WTC11 (cell line): ENCODE measurements at regions not wholly inside any gene's neighbourhood (a gene's known extent, or its start where the extent isn't known, plus 50 kb on each side); places are given as distances from the start of the nearest gene placed in this dataset.

ENCODE experiments used
- ATAC-seq: fragments of 200-7000 bp; cut with Tn5 transposase; 2 replicates; pipeline ENCODE4 v1.10.0; 2021; ENCODE audit warnings: mild to moderate bottlenecking, moderate library complexity
- CTCF ChIA-PET: fragments of 300-600 bp; sonication (Branson Sonifier 250); formaldehyde crosslinking; loops from one replicate; lab custom pipeline; 2021; ENCODE audit warnings: antibody characterized with exemption; lab: Charles Lee
- POLR2A ChIA-PET: fragments of 350-600 bp; sonication (Branson Sonifier 250); formaldehyde crosslinking; loops from one replicate; lab custom pipeline; 2021; ENCODE audit warnings: antibody characterized with exemption; lab: Charles Lee
- DNase-seq: peaks from one replicate; pipeline ENCODE4 v3.0.0; 2021; ENCODE audit warnings: low spot score
- H3K27ac Mint-ChIP-seq: 2 replicates; pipeline ENCODE4 v1.8.0; 2021; ENCODE audit warnings: mixed read lengths
- H3K27me3 Mint-ChIP-seq: 2 replicates; pipeline ENCODE4 v1.8.0; 2021; ENCODE audit warnings: low read depth, mild to moderate bottlenecking, moderate library complexity, mixed read lengths
- H3K36me3 Mint-ChIP-seq: 2 replicates; pipeline ENCODE4 v1.8.0; 2021; ENCODE audit warnings: mixed read lengths
- H3K4me1 Mint-ChIP-seq: 2 replicates; pipeline ENCODE4 v1.8.0; 2022; ENCODE audit warnings: mixed read lengths
- H3K4me3 Mint-ChIP-seq: 2 replicates; pipeline ENCODE4 v1.8.0; 2021; ENCODE audit warnings: mild to moderate bottlenecking, moderate library complexity, mixed read lengths
- H3K9me3 Mint-ChIP-seq: 2 replicates; pipeline ENCODE4 v1.8.0; 2021; ENCODE audit warnings: mixed read lengths
- AFF4 ChIP-seq: sonication (generic); formaldehyde crosslinking; IDR thresholded peaks from 2 replicates; pipeline ENCODE4 v1.8.1; 2023; ENCODE audit warnings: mild to moderate bottlenecking, missing genetic modification reagents, borderline replicate concordance
- ATF1 ChIP-seq: sonication (generic); formaldehyde crosslinking; IDR thresholded peaks from 2 replicates; pipeline ENCODE4 v1.8.1; 2023; ENCODE audit warnings: mild to moderate bottlenecking, moderate library complexity, missing genetic modification reagents
- ATF3 ChIP-seq: sonication (generic); formaldehyde crosslinking; conservative IDR thresholded peaks from 2 replicates; pipeline ENCODE4 v1.8.1; 2022; ENCODE audit warnings: mild to moderate bottlenecking, missing genetic modification reagents
- ATF6 ChIP-seq: sonication (generic); formaldehyde crosslinking; IDR thresholded peaks from 2 replicates; pipeline ENCODE4 v1.8.1; 2023; ENCODE audit warnings: mild to moderate bottlenecking, missing genetic modification reagents
- CREB1 ChIP-seq: sonication (generic); formaldehyde crosslinking; IDR thresholded peaks from 2 replicates; pipeline ENCODE4 v1.8.0; 2023; ENCODE audit warnings: mild to moderate bottlenecking, missing genetic modification reagents
- FOXJ3 ChIP-seq: sonication (generic); formaldehyde crosslinking; IDR thresholded peaks from 2 replicates; pipeline ENCODE4 v1.9.0; 2021; ENCODE audit warnings: missing genetic modification reagents, mild to moderate bottlenecking, borderline replicate concordance
- FOXK1 ChIP-seq: sonication (generic); formaldehyde crosslinking; IDR thresholded peaks from 2 replicates; pipeline ENCODE4 v1.8.0; 2022; ENCODE audit warnings: mild to moderate bottlenecking, moderate library complexity, missing genetic modification reagents
- FOXP1 ChIP-seq: sonication (generic); formaldehyde crosslinking; IDR thresholded peaks from 2 replicates; pipeline ENCODE4 v1.8.0; 2022; ENCODE audit warnings: missing genetic modification reagents, mild to moderate bottlenecking, moderate library complexity, borderline replicate concordance
- MLX ChIP-seq: sonication (generic); formaldehyde crosslinking; IDR thresholded peaks from 2 replicates; pipeline ENCODE4 v1.8.1; 2023; ENCODE audit warnings: mild to moderate bottlenecking, missing genetic modification reagents, moderate library complexity
- NFATC4 ChIP-seq: fragments of 250-450 bp; sonication (Bioruptor Pico); IDR thresholded peaks from 2 replicates; pipeline ENCODE4 v1.9.0; 2021; ENCODE audit warnings: mild to moderate bottlenecking
- NFE2L1 ChIP-seq: sonication (generic); formaldehyde crosslinking; IDR thresholded peaks from 2 replicates; pipeline ENCODE4 v1.8.1; 2023; ENCODE audit warnings: missing genetic modification reagents
- PRRX2 ChIP-seq: fragments of 250-450 bp; sonication (Bioruptor Pico); IDR thresholded peaks from 2 replicates; pipeline ENCODE4 v1.8.0; 2021; ENCODE audit warnings: mild to moderate bottlenecking
- RELA ChIP-seq: sonication (generic); formaldehyde crosslinking; IDR thresholded peaks from 2 replicates; pipeline ENCODE4 v1.8.1; 2022; ENCODE audit warnings: missing genetic modification reagents, mild to moderate bottlenecking, borderline replicate concordance
- RORB ChIP-seq: fragments of 250-450 bp; sonication (Bioruptor Pico); IDR thresholded peaks from 2 replicates; pipeline ENCODE4 v1.9.0; 2021; ENCODE audit warnings: mild to moderate bottlenecking
- SMAD3 ChIP-seq: sonication (generic); formaldehyde crosslinking; IDR thresholded peaks from 2 replicates; pipeline ENCODE4 v1.8.0; 2022; ENCODE audit warnings: missing genetic modification reagents, mild to moderate bottlenecking, borderline replicate concordance
- ZNF512 ChIP-seq: sonication (generic); formaldehyde crosslinking; IDR thresholded peaks from 2 replicates; pipeline ENCODE4 v1.8.1; 2022; ENCODE audit warnings: missing genetic modification reagents, borderline replicate concordance
- ZNF671 ChIP-seq: fragments of 250-450 bp; sonication (Bioruptor Pico); IDR thresholded peaks from 2 replicates; pipeline ENCODE4 v1.8.0; 2021; ENCODE audit warnings: mild to moderate bottlenecking
- TF ChIP-seq, protein P1 (sequence below): fragments of 250-450 bp; sonication (Bioruptor Pico); IDR thresholded peaks from 2 replicates; pipeline ENCODE4 v2.1.2; 2022; ENCODE audit warnings: mild to moderate bottlenecking, moderate library complexity
- TF ChIP-seq, protein P2 (sequence below): sonication (generic); formaldehyde crosslinking; IDR thresholded peaks from 2 replicates; pipeline ENCODE4 v1.8.1; 2022; ENCODE audit warnings: mild to moderate bottlenecking, moderate library complexity, missing genetic modification reagents
- TF ChIP-seq, protein P3 (sequence below): sonication (generic); formaldehyde crosslinking; IDR thresholded peaks from 2 replicates; pipeline ENCODE4 v1.8.1; 2023; ENCODE audit warnings: mild to moderate bottlenecking, missing genetic modification reagents, moderate library complexity

DNA sequence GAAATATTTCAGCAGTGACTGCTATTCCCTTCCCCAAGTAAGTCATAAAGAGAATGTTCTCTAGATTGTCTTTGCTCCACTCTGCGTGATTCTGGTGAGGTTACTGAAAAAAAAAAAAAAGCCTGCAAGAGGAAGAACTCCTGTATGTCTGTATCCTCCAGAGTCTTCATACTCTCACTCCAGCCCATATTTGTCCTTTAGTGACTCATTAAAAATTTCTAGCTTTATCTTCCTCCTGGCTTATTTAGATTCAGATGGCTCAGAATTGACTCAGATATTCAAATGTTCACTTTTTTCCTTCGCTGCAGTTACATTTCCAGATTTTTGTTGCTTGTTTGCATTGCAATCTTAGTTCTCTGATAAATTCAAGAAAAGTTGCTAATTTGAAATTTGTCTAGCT is 76.3 kb upstream of the CNTN5 start:
- Mint-ChIP-seq H3K27me3 (no peaks in the 10 kb centered on the region), H3K9me3 (peaks cover 17% of the 10 kb centered on the region), H3K36me3 (no peaks in the 10 kb centered on the region), H3K4me3 (no peak overlapping the region), H3K4me1 (peaks cover 6% of the 10 kb centered on the region), H3K27ac (no peak overlapping the region)
- DNase-seq (no peak), ATAC-seq (no peak)
- POLR2A ChIA-PET, result no interaction called here
- TF ChIP-seq NFATC4 (CRISPR knock-in tag), result no peak
- TF ChIP-seq ZNF671 (CRISPR knock-in tag), result no peak
- TF ChIP-seq ATF1 (CRISPR knock-in tag), result no peak
- TF ChIP-seq, protein P1, sequence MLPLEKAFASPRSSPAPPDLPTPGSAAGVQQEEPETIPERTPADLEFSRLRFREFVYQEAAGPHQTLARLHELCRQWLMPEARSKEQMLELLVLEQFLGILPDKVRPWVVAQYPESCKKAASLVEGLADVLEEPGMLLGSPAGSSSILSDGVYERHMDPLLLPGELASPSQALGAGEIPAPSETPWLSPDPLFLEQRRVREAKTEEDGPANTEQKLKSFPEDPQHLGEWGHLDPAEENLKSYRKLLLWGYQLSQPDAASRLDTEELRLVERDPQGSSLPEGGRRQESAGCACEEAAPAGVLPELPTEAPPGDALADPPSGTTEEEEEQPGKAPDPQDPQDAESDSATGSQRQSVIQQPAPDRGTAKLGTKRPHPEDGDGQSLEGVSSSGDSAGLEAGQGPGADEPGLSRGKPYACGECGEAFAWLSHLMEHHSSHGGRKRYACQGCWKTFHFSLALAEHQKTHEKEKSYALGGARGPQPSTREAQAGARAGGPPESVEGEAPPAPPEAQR, result no peak
- no peak for TF ChIP-seq FOXJ3
- no peak for TF ChIP-seq ATF6
- no peak for TF ChIP-seq FOXK1 (CRISPR knock-in tag)
- TF ChIP-seq ZNF512 (CRISPR knock-in tag), result no peak
- no peak for TF ChIP-seq NFE2L1 (CRISPR knock-in tag)
- TF ChIP-seq, protein P2, sequence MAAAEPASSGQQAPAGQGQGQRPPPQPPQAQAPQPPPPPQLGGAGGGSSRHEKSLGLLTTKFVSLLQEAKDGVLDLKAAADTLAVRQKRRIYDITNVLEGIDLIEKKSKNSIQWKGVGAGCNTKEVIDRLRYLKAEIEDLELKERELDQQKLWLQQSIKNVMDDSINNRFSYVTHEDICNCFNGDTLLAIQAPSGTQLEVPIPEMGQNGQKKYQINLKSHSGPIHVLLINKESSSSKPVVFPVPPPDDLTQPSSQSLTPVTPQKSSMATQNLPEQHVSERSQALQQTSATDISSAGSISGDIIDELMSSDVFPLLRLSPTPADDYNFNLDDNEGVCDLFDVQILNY, result no peak
- no peak for TF ChIP-seq MLX (CRISPR knock-in tag)
- TF ChIP-seq RELA (CRISPR knock-in tag), result no peak
- CTCF ChIA-PET, result interaction anchor here (0.6 kb wide), 1 partner anchor 607 kb away, joined by 4 read pairs; no protein-coding TSS in a partner anchor

- Mint-ChIP-seq H3K27ac (no peak overlapping the region), H3K4me1 (no peaks in the 10 kb centered on the region), H3K27me3 (no peaks in the 10 kb centered on the region), H3K4me3 (no peak overlapping the region), H3K36me3 (no peaks in the 10 kb centered on the region), H3K9me3 (no peaks in the 10 kb centered on the region)
- no peak for ATAC-seq
- TF ChIP-seq FOXP1 (no peak), SMAD3 (CRISPR knock-in tag) (no peak)
- no peak for DNase-seq
- ChIA-PET POLR2A (interaction anchor here (0.6 kb wide), 1 partner anchor 100 kb away, joined by 3 read pairs; no protein-coding TSS in a partner anchor), CTCF (no interaction called here)
Observed at GRCh38 chr11:98952107-98952506, 68.6 kb upstream of the CNTN5 start.

DNA sequence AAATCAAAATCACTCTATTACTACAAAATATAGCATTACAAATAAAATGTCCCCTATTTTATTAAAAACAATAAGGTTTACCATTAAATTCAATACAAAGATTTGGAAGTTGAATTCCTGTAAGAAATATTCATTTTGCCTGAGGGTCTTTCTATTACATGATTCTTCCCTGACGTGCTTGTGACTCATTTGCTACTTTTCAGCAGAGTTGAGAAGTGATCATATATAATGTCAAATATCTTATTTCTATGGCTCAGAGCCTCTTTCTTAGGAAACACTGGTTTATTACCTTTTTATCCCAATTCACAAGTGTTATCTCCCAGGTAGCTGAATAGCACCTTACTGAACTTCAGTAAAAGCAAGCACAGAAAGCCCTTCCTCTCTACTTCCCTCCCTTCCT is 65.2 kb upstream of the CNTN5 start:
- Mint-ChIP-seq H3K9me3 (peaks cover 3% of the 10 kb centered on the region; the same call in 1 of the 2 replicates), H3K36me3 (no peaks in the 10 kb centered on the region), H3K27me3 (no peaks in the 10 kb centered on the region), H3K27ac (no peak overlapping the region), H3K4me3 (no peak overlapping the region), H3K4me1 (peaks cover 5% of the 10 kb centered on the region)
- ChIA-PET CTCF (no interaction called here), POLR2A (no interaction called here)
- DNase-seq, result no peak
- ATAC-seq, result no peak
- no peak for TF ChIP-seq CREB1 (CRISPR knock-in tag)
- TF ChIP-seq RORB (CRISPR knock-in tag), result no peak
- no peak for TF ChIP-seq AFF4 (CRISPR knock-in tag)
- no peak for TF ChIP-seq PRRX2 (CRISPR knock-in tag)
- TF ChIP-seq, protein P3, sequence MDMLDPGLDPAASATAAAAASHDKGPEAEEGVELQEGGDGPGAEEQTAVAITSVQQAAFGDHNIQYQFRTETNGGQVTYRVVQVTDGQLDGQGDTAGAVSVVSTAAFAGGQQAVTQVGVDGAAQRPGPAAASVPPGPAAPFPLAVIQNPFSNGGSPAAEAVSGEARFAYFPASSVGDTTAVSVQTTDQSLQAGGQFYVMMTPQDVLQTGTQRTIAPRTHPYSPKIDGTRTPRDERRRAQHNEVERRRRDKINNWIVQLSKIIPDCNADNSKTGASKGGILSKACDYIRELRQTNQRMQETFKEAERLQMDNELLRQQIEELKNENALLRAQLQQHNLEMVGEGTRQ (CRISPR knock-in tag), result no peak
- no peak for TF ChIP-seq ZNF671 (CRISPR knock-in tag)
- TF ChIP-seq ATF3 (CRISPR knock-in tag), result no peak
- TF ChIP-seq NFATC4 (CRISPR knock-in tag), result no peak
